SH-SY5Y (cell line): ENCODE measurements at regions not wholly inside any gene's neighbourhood (a gene's known extent, or its start where the extent isn't known, plus 50 kb on each side); places are given as distances from the start of the nearest gene placed in this dataset.

Experiments
- GATA2 ChIP-seq: IDR thresholded peaks from 2 replicates; pipeline ENCODE4 v1.6.1; 2011; ENCODE audit warnings: mild to moderate bottlenecking, low read depth, low read length
- GATA3 ChIP-seq: IDR thresholded peaks from 2 replicates; pipeline ENCODE4 v1.6.1; 2011; ENCODE audit warnings: low read depth, mild to moderate bottlenecking, low read length, moderate library complexity

GRCh38 chr10:45561952-45562351 is 110.6 kb downstream of the ZFAND4 start:
- TF ChIP-seq GATA3 (no peak), GATA2 (no peak)
